GM18951 (cell line): ENCODE measurements at regions not wholly inside any gene's neighbourhood (a gene's known extent, or its start where the extent isn't known, plus 50 kb on each side); places are given as distances from the start of the nearest gene placed in this dataset.

Source experiments
- POLR2A ChIP-seq: IDR thresholded peaks from 4 replicates; pipeline ENCODE4 v1.6.1; 2011; ENCODE audit warnings: mild to moderate bottlenecking; ENCODE audit not compliant: insufficient read length, insufficient read depth; ENCODE audit errors: extremely low read depth
- in situ Hi-C: fragments of 300-500 bp; cut with MboI; formaldehyde crosslinking; loops from one replicate; pipeline ENCODE4 v1.12.0; 2022; ENCODE audit warnings: low sequenced_read_pairs, mixed read lengths, inconsistent platforms; ENCODE audit not compliant: unreplicated experiment

- TF ChIP-seq POLR2A = no peak
- in situ Hi-C loops = loop anchor here (10.0 to 25.0 kb wide), 2 partner anchors 245 to 647 kb away; partner anchors contain the start of genes ACBD6 and KIAA1614
Observed at GRCh38 chr1:181159451-181160140, 71.1 kb downstream of the IER5 start.

- in situ Hi-C loops = loop anchor here (10.0 to 25.0 kb wide), 2 partner anchors 246 to 648 kb away; partner anchors contain the start of genes ACBD6 and KIAA1614
- no peak for TF ChIP-seq POLR2A
Observed at GRCh38 chr1:181160322-181160721, 71.8 kb downstream of the IER5 start.

GRCh38 chr1:181160998-181161870 lies 72.7 kb downstream of the IER5 start:
- TF ChIP-seq POLR2A = no peak
- in situ Hi-C loops = loop anchor here (10.0 to 25.0 kb wide), 2 partner anchors 246 to 649 kb away; partner anchors contain the start of genes ACBD6 and KIAA1614

- TF ChIP-seq POLR2A = no peak
- in situ Hi-C loops = loop anchor here (10.0 to 25.0 kb wide), 2 partner anchors 249 to 651 kb away; partner anchors contain the start of genes ACBD6 and KIAA1614
Observed at GRCh38 chr1:181163662-181164061, 75.2 kb downstream of the IER5 start.

- no peak for TF ChIP-seq POLR2A
- in situ Hi-C loops = loop anchor here (10.0 to 25.0 kb wide), 2 partner anchors 252 to 654 kb away; partner anchors contain the start of genes ACBD6 and KIAA1614
Observed at GRCh38 chr1:181166377-181167196, 78.1 kb downstream of the IER5 start.

- in situ Hi-C loops = loop anchor here (10.0 to 25.0 kb wide), 2 partner anchors 255 to 657 kb away; partner anchors contain the start of genes ACBD6 and KIAA1614
- no peak for TF ChIP-seq POLR2A
Observed at GRCh38 chr1:181169281-181169865, 80.9 kb downstream of the IER5 start.

GRCh38 chr1:181170194-181170593 lies 81.7 kb downstream of the IER5 start:
- in situ Hi-C loops = loop anchor here (25.0 kb wide), 1 partner anchor 658 kb away; the partner anchor contains the start of gene ACBD6
- no peak for TF ChIP-seq POLR2A

GRCh38 chr1:181172082-181172481 lies 83.6 kb downstream of the IER5 start:
- in situ Hi-C loops = loop anchor here (25.0 kb wide), 1 partner anchor 660 kb away; the partner anchor contains the start of gene ACBD6

GRCh38 chr1:181173761-181174447 lies 85.4 kb downstream of the IER5 start:
- no peak for TF ChIP-seq POLR2A
- in situ Hi-C loops = loop anchor here (25.0 kb wide), 1 partner anchor 662 kb away; the partner anchor contains the start of gene ACBD6

More at GRCh38 chr1:181172082-181172481, 83.6 kb downstream of the IER5 start:
- TF ChIP-seq POLR2A = no peak

GRCh38 chr1:181174861-181175260 lies 86.4 kb downstream of the IER5 start:
- TF ChIP-seq POLR2A = no peak
- in situ Hi-C loops = loop anchor here (25.0 kb wide), 1 partner anchor 663 kb away; the partner anchor contains the start of gene ACBD6

- TF ChIP-seq POLR2A = no peak
- in situ Hi-C loops = no loop called here
Observed at GRCh38 chr1:181175356-181175910, 86.9 kb downstream of the IER5 start.
